ENCODE measurements at regions not wholly inside any gene's neighbourhood (a gene's known extent, or its start where the extent isn't known, plus 50 kb on each side); places are given as distances from the start of the nearest gene placed in this dataset.

DNA sequence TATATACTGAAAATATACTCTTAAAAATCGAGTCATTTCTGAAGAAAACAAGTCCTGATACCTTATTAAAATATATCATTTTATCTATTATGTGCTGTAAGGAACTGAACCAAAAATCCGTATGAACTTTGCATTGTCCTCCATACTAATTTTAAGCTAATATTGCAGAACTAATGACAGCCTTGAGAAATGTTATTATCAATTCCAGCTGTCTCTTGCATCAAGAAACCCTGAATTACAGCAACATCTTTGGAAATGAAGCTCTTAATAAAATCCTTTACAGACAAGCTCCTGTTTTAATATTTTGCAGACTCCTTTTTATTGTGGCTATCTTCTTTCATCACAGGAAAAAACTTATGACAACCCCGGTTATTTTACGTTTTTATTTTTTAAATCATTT lies 1335.3 kb downstream of the EFNB2 start:
- no peak overlapping the region for H3K56ac ChIP-seq (ENCODE audit: extremely low read depth, insufficient read depth, low read length)
- no peak for TF ChIP-seq FOS (IDR thresholded peaks at IDR 0.05; ENCODE audit: low read depth, low read length)
- no peak for TF ChIP-seq NFE2L2 (IDR thresholded peaks at IDR 0.05; ENCODE audit: low read depth, low read length)
- no peak for TF ChIP-seq SMC3 (IDR thresholded peaks at IDR 0.05; ENCODE audit: low read depth, low read length)
- TF ChIP-seq RFX5 (IDR thresholded peaks at IDR 0.05; ENCODE audit: low read depth, low read length) = no peak
- no peak for TF ChIP-seq MAZ (IDR thresholded peaks at IDR 0.05; ENCODE audit: borderline replicate concordance, low read depth, low read length)
- no peak for TF ChIP-seq MXI1 (IDR thresholded peaks at IDR 0.05; ENCODE audit: borderline replicate concordance, low read depth, low read length)
- TF ChIP-seq CEBPB (IDR thresholded peaks at IDR 0.05; ENCODE audit: low read depth, low read length) = no peak
- TF ChIP-seq RAD21 (IDR thresholded peaks at IDR 0.05; ENCODE audit: low read length) = no peak
- TF ChIP-seq CHD1 (IDR thresholded peaks at IDR 0.05; ENCODE audit: low read depth, low read length) = no peak
- TF ChIP-seq POLR2A (IDR thresholded peaks at IDR 0.05; ENCODE audit: low read depth, low read length) = no peak
- TF ChIP-seq, protein P1, sequence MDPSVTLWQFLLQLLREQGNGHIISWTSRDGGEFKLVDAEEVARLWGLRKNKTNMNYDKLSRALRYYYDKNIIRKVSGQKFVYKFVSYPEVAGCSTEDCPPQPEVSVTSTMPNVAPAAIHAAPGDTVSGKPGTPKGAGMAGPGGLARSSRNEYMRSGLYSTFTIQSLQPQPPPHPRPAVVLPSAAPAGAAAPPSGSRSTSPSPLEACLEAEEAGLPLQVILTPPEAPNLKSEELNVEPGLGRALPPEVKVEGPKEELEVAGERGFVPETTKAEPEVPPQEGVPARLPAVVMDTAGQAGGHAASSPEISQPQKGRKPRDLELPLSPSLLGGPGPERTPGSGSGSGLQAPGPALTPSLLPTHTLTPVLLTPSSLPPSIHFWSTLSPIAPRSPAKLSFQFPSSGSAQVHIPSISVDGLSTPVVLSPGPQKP (IDR thresholded peaks at IDR 0.05; ENCODE audit: borderline replicate concordance, low read depth, low read length) = no peak
- TF ChIP-seq, protein P2, sequence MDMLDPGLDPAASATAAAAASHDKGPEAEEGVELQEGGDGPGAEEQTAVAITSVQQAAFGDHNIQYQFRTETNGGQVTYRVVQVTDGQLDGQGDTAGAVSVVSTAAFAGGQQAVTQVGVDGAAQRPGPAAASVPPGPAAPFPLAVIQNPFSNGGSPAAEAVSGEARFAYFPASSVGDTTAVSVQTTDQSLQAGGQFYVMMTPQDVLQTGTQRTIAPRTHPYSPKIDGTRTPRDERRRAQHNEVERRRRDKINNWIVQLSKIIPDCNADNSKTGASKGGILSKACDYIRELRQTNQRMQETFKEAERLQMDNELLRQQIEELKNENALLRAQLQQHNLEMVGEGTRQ (IDR thresholded peaks at IDR 0.05; ENCODE audit: low read depth, low read length) = no peak
- H3K4me2 ChIP-seq (ENCODE audit: low read depth, low read length) = no peak overlapping the region
- DNase-seq (no peak), ATAC-seq (ENCODE audit: low read depth) (no peak)
- WGBS, 2 experiments (ENCODE audit: extremely low coverage in 2 of 2, insufficient read length in 1 of 2) = no CpG with 5 or more reads among the region's 4 CpGs
- no peak overlapping the region for H2AK9ac ChIP-seq (replicated peaks; ENCODE audit: low read depth, low read length, poor library complexity)
- intact Hi-C loops (cut with micrococcal nuclease) = loop anchor here (5.0 kb wide), 2 partner anchors 428 to 1332 kb away; no protein-coding TSS in a partner anchor
- no peak overlapping the region for H4K5ac ChIP-seq (ENCODE audit: low read depth, low read length)
- H2BK5ac ChIP-seq (ENCODE audit: low read depth, low read length, poor library complexity, severe bottlenecking) = no peak overlapping the region
- H4K8ac ChIP-seq (ENCODE audit: low read depth in 2 of 2, low read length in 2 of 2) = no peak overlapping the region
- no peak overlapping the region for H3K4me3 ChIP-seq (ENCODE audit: insufficient read depth, low read depth, low read length)
- H3K4me1 ChIP-seq (ENCODE audit: control insufficient read depth, insufficient read depth, low read length) = no peaks in the 10 kb centered on the region
- H3K9ac ChIP-seq (ENCODE audit: low read depth, low read length) = no peak overlapping the region
- H4K20me1 ChIP-seq (ENCODE audit: insufficient read depth, low read length) = no peaks in the 10 kb centered on the region
- no peak overlapping the region for H2AK5ac ChIP-seq (ENCODE audit: low read depth, low read length)
- dilution Hi-C loops (cut with HindIII; ENCODE audit: low sequenced_read_pairs, unreplicated experiment) = no loop called here
- H3K9me3 ChIP-seq (ENCODE audit: control insufficient read depth, insufficient read depth, low read length) = no peaks in the 10 kb centered on the region
- no peak overlapping the region for H3K23ac ChIP-seq (ENCODE audit: low read depth, low read length)
- no TSS peak for BruUV-seq (replicated peaks)
- no peak overlapping the region for H3K18ac ChIP-seq (ENCODE audit: low read depth, low read length)
- no peak overlapping the region for H2BK15ac ChIP-seq (ENCODE audit: low read depth, low read length)
- H2BK120ac ChIP-seq (ENCODE audit: low read depth, low read length) = no peak overlapping the region
- no peak overlapping the region for H2AFZ ChIP-seq (replicated peaks; ENCODE audit: low read length, poor library complexity)
- no peaks in the 10 kb centered on the region for H3K27me3 ChIP-seq (ENCODE audit: control insufficient read depth, insufficient read depth, low read length)
- H3K9me1 ChIP-seq (ENCODE audit: insufficient read depth, low read length) = no peaks in the 10 kb centered on the region
- H2BK20ac ChIP-seq (ENCODE audit: low read depth, low read length) = no peak overlapping the region
- CTCF ChIA-PET = no interaction called here
- H3K14ac ChIP-seq (replicated peaks; ENCODE audit: low read depth, low read length) = no peak overlapping the region
- no peak overlapping the region for H3K4ac ChIP-seq (ENCODE audit: low read depth, low read length)
- no peak overlapping the region for H4K91ac ChIP-seq (ENCODE audit: insufficient read depth, low read depth, low read length)
- H3K27ac ChIP-seq (ENCODE audit: insufficient read depth, low read length) = no peak overlapping the region
- H3K79me1 ChIP-seq (ENCODE audit: low read depth in 1 of 2, low read length in 2 of 2) = no peaks in the 10 kb centered on the region
- in situ Hi-C loops (cut with MboI; ENCODE audit: low sequenced_read_pairs) = no loop called here
- POLR2A ChIA-PET (ENCODE audit: unreplicated experiment) = no interaction called here
- no peaks in the 10 kb centered on the region for H3K36me3 ChIP-seq (ENCODE audit: control insufficient read depth, insufficient read depth, low read length)

Measured in IMR-90 (cell line).